GM12878 (cell line): ENCODE measurements at regions not wholly inside any gene's neighbourhood (a gene's known extent, or its start where the extent isn't known, plus 50 kb on each side); places are given as distances from the start of the nearest gene placed in this dataset.

Experiments
- ATAC-seq: fragments of 200-7000 bp; cut with Tn5 transposase; 3 replicates; pipeline ENCODE4 v1.9.1; 2020; ENCODE audit warnings: mild to moderate bottlenecking, moderate library complexity
- BruUV-seq: library from RNA; stranded (reverse); fragments of 400-500 nt; replicated peaks from 2 replicates; lab custom pipeline; 2021; lab: Mats Ljungman, UMichigan
- CTCF ChIA-PET: fragments of 300-600 bp; sonication (Branson Sonifier 250); formaldehyde crosslinking; extraction: SDS; loops from one replicate; lab custom pipeline; 2021; ENCODE audit warnings: inconsistent platforms; lab: Yijun Ruan, JAX
- POLR2A ChIA-PET: fragments of 350-600 bp; formaldehyde crosslinking; extraction: SDS; loops from one replicate; lab custom pipeline; 2021; ENCODE audit warnings: inconsistent platforms; lab: Charles Lee
- RAD21 ChIA-PET: fragments of 300-600 bp; sonication (Branson Sonifier 250); formaldehyde crosslinking; loops from one replicate; lab custom pipeline; 2023; ENCODE audit warnings: antibody characterized with exemption; ENCODE audit not compliant: unreplicated experiment; lab: Charles Lee
- SMC1A ChIA-PET: fragments of 300-600 bp; sonication (Branson Sonifier 250); formaldehyde crosslinking; loops from one replicate; lab custom pipeline; 2023; ENCODE audit not compliant: unreplicated experiment, uncharacterized antibody; lab: Charles Lee
- DNase-seq: peaks from one replicate; pipeline ENCODE4 v3.0.0-alpha.2; 2011; ENCODE audit warnings: low read depth, low spot score
- FAIRE-seq: peaks from 3 replicates; lab custom pipeline; 2011; peaks lifted over from hg19 to GRCh38; lab: Jason Lieb, UNC
- H2AFZ ChIP-seq: 2 replicates; pipeline ENCODE4 v1.6.0; 2011; ENCODE audit warnings: low read depth, low read length, control low read depth; ENCODE audit not compliant: control insufficient read depth
- H3K27ac ChIP-seq: 2 replicates; pipeline ENCODE4 v1.5.1; 2011; ENCODE audit warnings: control low read depth; ENCODE audit not compliant: control insufficient read depth, insufficient read depth
- H3K27me3 ChIP-seq, 2 experiments: replicated peaks in 1 of 2; 2 replicates each; pipeline versions ENCODE4 v1.6.0 to v1.6.1; 2011; ENCODE audit warnings: low read length in 1 of 2; ENCODE audit not compliant: control insufficient read depth in 2 of 2, insufficient read depth in 2 of 2
- H3K36me3 ChIP-seq, 2 experiments: 2 replicates each; pipeline ENCODE4 v1.5.1; 2011; ENCODE audit warnings: low read length in 1 of 2; ENCODE audit not compliant: control insufficient read depth in 2 of 2, insufficient read depth in 2 of 2
- H3K4me1 ChIP-seq: 2 replicates; pipeline ENCODE4 v1.6.1; 2011; ENCODE audit warnings: mild to moderate bottlenecking, low read length, moderate library complexity, mixed read lengths; ENCODE audit not compliant: control insufficient read depth, insufficient read depth
- H3K4me2 ChIP-seq: 2 replicates; pipeline ENCODE4 v1.6.0; 2011; ENCODE audit warnings: control low read depth; ENCODE audit not compliant: control insufficient read depth, insufficient read depth
- H3K4me3 ChIP-seq: fragments of 200-600 bp; sonication (generic); 2 replicates; pipeline ENCODE4 v1.5.1; 2016
- H3K79me2 ChIP-seq: 2 replicates; pipeline ENCODE4 v1.6.0; 2011; ENCODE audit warnings: low read length; ENCODE audit not compliant: control insufficient read depth, insufficient read depth
- H3K9ac ChIP-seq: 2 replicates; pipeline ENCODE4 v1.8.0; 2011; ENCODE audit warnings: low read length, control low read depth, mixed read lengths; ENCODE audit not compliant: control insufficient read depth, insufficient read depth
- H3K9me3 ChIP-seq: replicated peaks from 3 replicates; pipeline ENCODE4 v1.5.1; 2011; ENCODE audit warnings: mild to moderate bottlenecking, low read length; ENCODE audit not compliant: control insufficient read depth, insufficient read depth
- H4K20me1 ChIP-seq: 2 replicates; pipeline ENCODE4 v1.6.0; 2011; ENCODE audit not compliant: control insufficient read depth, insufficient read depth
- ASH2L ChIP-seq: fragments of 300-600, 200-600 bp; sonication (generic); IDR thresholded peaks from 2 replicates; pipeline ENCODE4 v1.6.1; 2017; ENCODE audit warnings: low read depth, mild to moderate bottlenecking, borderline replicate concordance
- CREM ChIP-seq: IDR thresholded peaks from 2 replicates; pipeline ENCODE4 v1.6.1; 2014; ENCODE audit warnings: antibody characterized with exemption, low read depth
- E2F4 ChIP-seq: IDR thresholded peaks from 2 replicates; pipeline ENCODE4 v1.6.1; 2012; ENCODE audit warnings: low read depth, low read length, improper control_type of control experiment
- HDAC2 ChIP-seq: fragments of 200-600 bp; sonication (generic); IDR thresholded peaks from 2 replicates; pipeline ENCODE4 v1.6.1; 2017
- MAX ChIP-seq: IDR thresholded peaks from 2 replicates; pipeline ENCODE4 v1.6.1; 2012; ENCODE audit warnings: low read depth, low read length, improper control_type of control experiment
- PML ChIP-seq: IDR thresholded peaks from 2 replicates; pipeline ENCODE4 v1.6.1; 2012; ENCODE audit warnings: low read length, inconsistent platforms
- RB1 ChIP-seq: fragments of 450-650 bp; formaldehyde crosslinking; IDR thresholded peaks from 2 replicates; pipeline ENCODE4 v1.6.1; 2017; ENCODE audit warnings: mild to moderate bottlenecking, borderline replicate concordance
- RBBP5 ChIP-seq: fragments of 200-600 bp; sonication (generic); conservative IDR thresholded peaks from 2 replicates; pipeline ENCODE4 v1.6.1; 2016
- SUZ12 ChIP-seq: fragments of 200-600 bp; sonication (generic); IDR thresholded peaks from one replicate; pipeline ENCODE4 v1.6.1; 2018; ENCODE audit warnings: antibody characterized with exemption, mild to moderate bottlenecking; ENCODE audit not compliant: unreplicated experiment
- ZSCAN29 ChIP-seq: fragments of 450-650 bp; IDR thresholded peaks from 2 replicates; pipeline ENCODE4 v1.6.1; 2017; ENCODE audit warnings: mild to moderate bottlenecking, moderate library complexity
- whole genome bisulfite sequencing: methylation state at CpG from one replicate; pipeline ENCODE4 v1.1.6; 2016; ENCODE audit warnings: low lambda C conversion rate; ENCODE audit not compliant: insufficient replicate concordance, insufficient coverage; ENCODE audit errors: missing lambda C conversion rate; 5-methylcytosine and 5-hydroxymethylcytosine counted together
- in situ Hi-C: fragments of 300-500 bp; cut with MboI; formaldehyde crosslinking; loops from 9 replicates; pipeline ENCODE4 v1.14.3; 2018; ENCODE audit warnings: mixed read lengths
- intact Hi-C: fragments of 100-400 bp; cut with micrococcal nuclease; formaldehyde crosslinking; loops from one replicate; pipeline ENCODE4 v1.14.2; 2022; ENCODE audit not compliant: unreplicated experiment

DNA sequence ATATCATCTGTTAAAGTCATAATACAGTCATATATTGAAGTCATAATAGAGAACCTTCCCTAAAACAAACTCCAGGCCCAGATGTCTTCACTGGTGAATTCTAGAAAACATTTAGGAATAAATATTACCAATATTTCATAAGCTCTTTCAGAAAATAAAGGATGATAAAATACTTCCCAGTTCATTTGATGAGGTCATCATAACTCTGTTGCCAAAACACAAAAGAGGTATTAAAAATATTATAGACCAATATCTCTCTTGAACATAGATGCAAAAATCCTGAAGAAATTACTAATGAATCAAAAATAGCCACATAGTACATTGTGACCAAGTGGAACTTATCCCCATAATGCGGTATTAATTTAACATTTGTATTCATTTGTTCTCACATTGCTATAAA is 132.4 kb upstream of the ZP4 start:
- WGBS: 95% methylated on average over 1 of the region's 1 CpG
- POLR2A ChIA-PET: no interaction called here
- Histone ChIP-seq H3K36me3 (no peaks in the 10 kb centered on the region), H3K27ac (no peak overlapping the region), H3K4me3 (no peak overlapping the region), H3K4me2 (no peak overlapping the region), H3K27me3 (no peaks in the 10 kb centered on the region), H3K9ac (no peak overlapping the region), H3K79me2 (no peaks in the 10 kb centered on the region), H4K20me1 (no peaks in the 10 kb centered on the region), H3K9me3 (no peaks in the 10 kb centered on the region), H2AFZ (no peak overlapping the region), H3K4me1 (no peaks in the 10 kb centered on the region)
- CTCF ChIA-PET: no interaction called here
- no peak for TF ChIP-seq ASH2L
- TF ChIP-seq RB1: no peak
- no peak for TF ChIP-seq ZSCAN29
- no peak for TF ChIP-seq RBBP5
- TF ChIP-seq PML: no peak
- TF ChIP-seq MAX: no peak
- no peak for TF ChIP-seq HDAC2
- TF ChIP-seq SUZ12: no peak
- no peak for TF ChIP-seq CREM
- no peak for TF ChIP-seq E2F4
- no TSS peak for BruUV-seq
- in situ Hi-C loops: no loop called here
- SMC1A ChIA-PET: no interaction called here
- RAD21 ChIA-PET: no interaction called here
- no peak for DNase-seq
- no peak for ATAC-seq
- intact Hi-C loops: no loop called here
- no peak for FAIRE-seq
